ENCODE measurements at regions not wholly inside any gene's neighbourhood (a gene's known extent, or its start where the extent isn't known, plus 50 kb on each side); places are given as distances from the start of the nearest gene placed in this dataset.
A peak's percentile ranks its signal among the peaks of the same experiment; 100 is the strongest.

DNA sequence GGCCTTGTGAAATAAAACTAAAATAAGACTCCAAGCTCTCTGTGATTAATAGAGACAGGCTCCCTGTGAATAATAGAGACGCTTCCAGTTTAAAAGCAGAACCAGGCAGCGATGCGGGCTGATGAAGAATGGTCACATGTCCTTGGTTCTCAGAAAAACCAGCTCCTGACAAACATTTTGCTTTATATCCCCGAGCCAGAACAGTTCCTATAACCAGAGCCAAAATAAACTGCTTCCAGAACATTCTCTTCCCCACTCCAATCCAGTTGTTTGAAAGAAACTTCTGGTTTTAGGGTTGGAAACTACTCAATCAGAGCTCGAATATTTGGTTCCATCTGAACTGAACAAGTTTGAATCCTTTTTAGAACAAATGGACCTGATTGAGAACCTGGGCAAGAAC lies 213.7 kb downstream of the TSN start:
- no peaks in the 10 kb centered on the region for H3K9me2 ChIP-seq (ENCODE audit: insufficient read depth)
- 0 out of 2 replicates have a peak, but pooled peaks cover 6% of the 10 kb centered on the region for H3K27me3 ChIP-seq (replicated peaks; ENCODE audit: insufficient read depth)
- in situ Hi-C loops (cut with MboI), result no loop called here
- H3K79me2 ChIP-seq (ENCODE audit: insufficient read depth), result no peaks in the 10 kb centered on the region
- no peaks in the 10 kb centered on the region for H4K20me1 ChIP-seq (ENCODE audit: insufficient read depth)
- peak overlapping the region; percentile 32 for H2AFZ ChIP-seq
- WGBS, 2 experiments (ENCODE audit: low coverage in 1 of 2, low lambda C conversion rate in 2 of 2, missing lambda C conversion rate in 2 of 2), result 19 to 20% methylated on average over 5 of the region's 5 CpGs
- H3K4me2 ChIP-seq (ENCODE audit: unreplicated experiment), result peak overlapping the region; percentile 48
- peak overlapping the region; percentile 33 for H3K9ac ChIP-seq
- no peak overlapping the region for H3K27ac ChIP-seq
- peak; percentile 23 for DNase-seq
- TF ChIP-seq EZH2 (IDR thresholded peaks at IDR 0.05; ENCODE audit: insufficient read depth, poor library complexity, severe bottlenecking) (no peak), EZH2phosphoT487 (IDR thresholded peaks at IDR 0.05; ENCODE audit: insufficient read depth, low read depth) (no peak)
- H3F3A ChIP-seq (ENCODE audit: insufficient read depth), result no peaks in the 10 kb centered on the region
- no peaks in the 10 kb centered on the region for H3K36me3 ChIP-seq (ENCODE audit: low read depth)
- 0 out of 2 replicates have a peak, but pooled peaks cover 8% of the 10 kb centered on the region for H3K4me1 ChIP-seq (ENCODE audit: insufficient read depth)
- no peaks in the 10 kb centered on the region for H3K9me3 ChIP-seq (ENCODE audit: low read depth)
- H3K4me3 ChIP-seq, result peak overlapping the region; percentile 30; the same call in 1 of the 2 replicates

GRCh38 chr2:121969766-121970639 lies 214.6 kb downstream of the TSN start:
- Histone ChIP-seq H3K4me2 (ENCODE audit: unreplicated experiment) (no peak overlapping the region), H2AFZ (0 out of 2 replicates have a peak overlapping the region, but pooled peaks have one; percentile 32), H3K4me1 (ENCODE audit: insufficient read depth) (0 out of 2 replicates have a peak, but pooled peaks cover 8% of the 10 kb centered on the region), H4K20me1 (ENCODE audit: insufficient read depth) (no peaks in the 10 kb centered on the region), H3K79me2 (ENCODE audit: insufficient read depth) (no peaks in the 10 kb centered on the region), H3K9me3 (ENCODE audit: low read depth) (no peaks in the 10 kb centered on the region), H3K9me2 (ENCODE audit: insufficient read depth) (no peaks in the 10 kb centered on the region), H3K9ac (peak overlapping the region; percentile 33; the same call in 1 of the 2 replicates), H3K4me3 (no peak overlapping the region), H3F3A (ENCODE audit: insufficient read depth) (no peaks in the 10 kb centered on the region), H3K27me3 (replicated peaks; ENCODE audit: insufficient read depth) (0 out of 2 replicates have a peak, but pooled peaks cover 6% of the 10 kb centered on the region), H3K27ac (no peak overlapping the region), H3K36me3 (ENCODE audit: low read depth) (no peaks in the 10 kb centered on the region)
- TF ChIP-seq EZH2phosphoT487 (IDR thresholded peaks at IDR 0.05; ENCODE audit: insufficient read depth, low read depth) (no peak), EZH2 (IDR thresholded peaks at IDR 0.05; ENCODE audit: insufficient read depth, poor library complexity, severe bottlenecking) (no peak)
- in situ Hi-C loops (cut with MboI), result no loop called here
- no peak for DNase-seq
- WGBS, 2 experiments (ENCODE audit: low coverage in 1 of 2, low lambda C conversion rate in 2 of 2, missing lambda C conversion rate in 2 of 2), result 91 to 94% methylated on average over 8 of the region's 8 CpGs

DNA sequence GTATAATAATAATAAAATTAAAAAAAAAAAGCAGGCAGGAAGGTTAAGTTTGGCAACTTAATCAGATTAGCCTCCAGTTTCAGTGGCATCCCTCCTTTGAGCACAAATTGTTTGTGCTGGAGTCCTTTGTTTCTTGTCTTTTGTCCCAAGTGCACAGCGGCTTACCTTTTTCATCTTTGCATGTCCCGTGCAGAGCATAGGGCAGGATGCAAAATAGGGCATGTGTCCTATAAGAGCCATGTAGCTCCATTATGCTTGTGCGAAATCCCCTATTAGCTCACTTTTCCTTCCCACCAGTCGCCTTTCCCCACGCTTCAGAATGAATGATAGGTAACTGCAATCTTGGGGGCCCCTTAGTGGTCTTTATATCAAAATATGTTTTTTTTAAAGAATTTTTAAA lies 216.8 kb downstream of the TSN start:
- Histone ChIP-seq H4K20me1 (ENCODE audit: insufficient read depth) (no peaks in the 10 kb centered on the region), H3K4me1 (ENCODE audit: insufficient read depth) (peaks cover 13% of the 10 kb centered on the region; the same call in 1 of the 2 replicates), H2AFZ (no peak overlapping the region), H3K36me3 (ENCODE audit: low read depth) (no peaks in the 10 kb centered on the region), H3K9me3 (ENCODE audit: low read depth) (no peaks in the 10 kb centered on the region), H3K79me2 (ENCODE audit: insufficient read depth) (no peaks in the 10 kb centered on the region), H3K4me3 (no peak overlapping the region), H3F3A (ENCODE audit: insufficient read depth) (no peaks in the 10 kb centered on the region), H3K27ac (no peak overlapping the region), H3K27me3 (replicated peaks; ENCODE audit: insufficient read depth) (0 out of 2 replicates have a peak, but pooled peaks cover 6% of the 10 kb centered on the region), H3K9me2 (ENCODE audit: insufficient read depth) (no peaks in the 10 kb centered on the region), H3K9ac (no peak overlapping the region), H3K4me2 (ENCODE audit: unreplicated experiment) (no peak overlapping the region)
- 88 to 93% methylated on average over 5 of the region's 5 CpGs for WGBS, 2 experiments (ENCODE audit: low coverage in 1 of 2, low lambda C conversion rate in 2 of 2, missing lambda C conversion rate in 2 of 2)
- no peak for DNase-seq
- in situ Hi-C loops (cut with MboI), result no loop called here
- TF ChIP-seq EZH2 (IDR thresholded peaks at IDR 0.05; ENCODE audit: insufficient read depth, poor library complexity, severe bottlenecking) (no peak), EZH2phosphoT487 (IDR thresholded peaks at IDR 0.05; ENCODE audit: insufficient read depth, low read depth) (no peak)

GRCh38 chr2:121974897-121975661 lies 219.6 kb downstream of the TSN start:
- Histone ChIP-seq H3K4me2 (ENCODE audit: unreplicated experiment) (peak overlapping the region; percentile 59), H3K9me2 (ENCODE audit: insufficient read depth) (no peaks in the 10 kb centered on the region), H3K27me3 (replicated peaks; ENCODE audit: insufficient read depth) (no peaks in the 10 kb centered on the region), H3F3A (ENCODE audit: insufficient read depth) (no peaks in the 10 kb centered on the region), H3K36me3 (ENCODE audit: low read depth) (no peaks in the 10 kb centered on the region), H3K9ac (no peak overlapping the region), H3K9me3 (ENCODE audit: low read depth) (no peaks in the 10 kb centered on the region), H2AFZ (peak overlapping the region; percentile 29), H3K79me2 (ENCODE audit: insufficient read depth) (no peaks in the 10 kb centered on the region), H4K20me1 (ENCODE audit: insufficient read depth) (no peaks in the 10 kb centered on the region), H3K4me3 (peak overlapping the region; percentile 51), H3K4me1 (ENCODE audit: insufficient read depth) (peaks cover 6% of the 10 kb centered on the region; the same call in 1 of the 2 replicates), H3K27ac (no peak overlapping the region)
- TF ChIP-seq EZH2phosphoT487 (IDR thresholded peaks at IDR 0.05; ENCODE audit: insufficient read depth, low read depth) (no peak), EZH2 (IDR thresholded peaks at IDR 0.05; ENCODE audit: insufficient read depth, poor library complexity, severe bottlenecking) (no peak)
- in situ Hi-C loops (cut with MboI), result no loop called here
- peak; percentile 85 for DNase-seq
- WGBS, 2 experiments (ENCODE audit: low coverage in 1 of 2, low lambda C conversion rate in 2 of 2, missing lambda C conversion rate in 2 of 2), result 3 to 5% methylated on average over 13 of the region's 13 CpGs
